C4-2B (cell line): ENCODE measurements at regions not wholly inside any gene's neighbourhood (a gene's known extent, or its start where the extent isn't known, plus 50 kb on each side); places are given as distances from the start of the nearest gene placed in this dataset.

Source experiments
- CTCF ChIP-seq: fragments of 450-650 bp; conservative IDR thresholded peaks from 2 replicates; pipeline ENCODE4 v1.5.1; 2017; ENCODE audit warnings: mild to moderate bottlenecking
- ZFX ChIP-seq: fragments of 450-650 bp; IDR thresholded peaks from 2 replicates; pipeline ENCODE4 v1.6.1; 2017

- TF ChIP-seq CTCF: no peak
- no peak for TF ChIP-seq ZFX
Observed at GRCh38 chr9:108668938-108669335, 186.8 kb downstream of the ACTL7B start.
